Body of pancreas (tissue), 4 donors: ENCODE measurements at regions not wholly inside any gene's neighbourhood (a gene's known extent, or its start where the extent isn't known, plus 50 kb on each side); places are given as distances from the start of the nearest gene placed in this dataset.

Source experiments
- CTCF ChIP-seq, 7 experiments: fragments of 450-650 bp in 4 of 7; fragments of 200-600 bp in 3 of 7; sonication (generic) in 3 of 7; IDR thresholded peaks; one replicate each; pipeline ENCODE4 v1.5.1; 2016 to 2019; ENCODE audit warnings: antibody characterized with exemption in 7 of 7
- POLR2A ChIP-seq, 3 donors: fragments of 450-650 bp; IDR thresholded peaks; one replicate each; pipeline ENCODE4 v1.6.1; 2016; ENCODE audit warnings: antibody characterized with exemption in 3 of 3, mild to moderate bottlenecking in 2 of 3

GRCh38 chr10:112095731-112096130 lies 87.8 kb downstream of the GPAM start:
- TF ChIP-seq CTCF (IDR thresholded peaks at IDR 0.05) (no peak), POLR2A (IDR thresholded peaks at IDR 0.05) (no peak)
